ENCODE measurements at regions not wholly inside any gene's neighbourhood (a gene's known extent, or its start where the extent isn't known, plus 50 kb on each side); places are given as distances from the start of the nearest gene placed in this dataset.

- Histone ChIP-seq H3K4me3 (no peak overlapping the region), H3K27me3 (no peaks in the 10 kb centered on the region), H3K27ac (no peak overlapping the region), H3K4me1 (no peaks in the 10 kb centered on the region), H3K9me3 (no peaks in the 10 kb centered on the region), H3K36me3 (no peaks in the 10 kb centered on the region)
- 61 to 78% methylated on average over 3 of the region's 3 CpGs for WGBS, 2 donors
- TF ChIP-seq POLR2A (IDR thresholded peaks at IDR 0.05) (no peak), EP300 (IDR thresholded peaks at IDR 0.05) (no peak), POLR2AphosphoS5 (IDR thresholded peaks at IDR 0.05) (no peak), CTCF (IDR thresholded peaks at IDR 0.05) (no peak)
- DNase-seq (no peak), ATAC-seq (ENCODE audit: low FRiP score in 2 of 2) (no peak)
These were observed 231.5 kb upstream of the DIAPH2 start for GRCh38 chrX:96453139-96453538.

- ATAC-seq (ENCODE audit: low FRiP score in 2 of 2) (no peak), DNase-seq (no peak)
- Histone ChIP-seq H3K9me3 (no peaks in the 10 kb centered on the region), H3K4me3 (no peak overlapping the region), H3K36me3 (no peaks in the 10 kb centered on the region), H3K27me3 (no peaks in the 10 kb centered on the region), H3K27ac (no peak overlapping the region), H3K4me1 (no peaks in the 10 kb centered on the region)
- WGBS, 2 donors, result 76 to 96% methylated on average over 3 of the region's 3 CpGs
- TF ChIP-seq EP300 (IDR thresholded peaks at IDR 0.05) (no peak), CTCF (IDR thresholded peaks at IDR 0.05) (no peak), POLR2AphosphoS5 (IDR thresholded peaks at IDR 0.05) (no peak), POLR2A (IDR thresholded peaks at IDR 0.05) (no peak)
These were observed 229.6 kb upstream of the DIAPH2 start for GRCh38 chrX:96455078-96455477.

GRCh38 chrX:96464880-96465558 is 219.6 kb upstream of the DIAPH2 start:
- TF ChIP-seq EP300 (IDR thresholded peaks at IDR 0.05) (no peak), CTCF (IDR thresholded peaks at IDR 0.05) (no peak), POLR2A (IDR thresholded peaks at IDR 0.05) (no peak), POLR2AphosphoS5 (IDR thresholded peaks at IDR 0.05) (no peak)

GRCh38 chrX:96474029-96474740 is 210.5 kb upstream of the DIAPH2 start:
- H3K27me3 ChIP-seq, result no peaks in the 10 kb centered on the region
- DNase-seq (no peak), ATAC-seq (ENCODE audit: low FRiP score in 2 of 2) (no peak)
- no peaks in the 10 kb centered on the region for H3K4me1 ChIP-seq
- H3K4me3 ChIP-seq, result no peak overlapping the region
- no peak overlapping the region for H3K27ac ChIP-seq
- WGBS, 2 donors, result 50 to 54% methylated on average over 4 of the region's 4 CpGs
- H3K36me3 ChIP-seq, result no peaks in the 10 kb centered on the region
- TF ChIP-seq POLR2A (IDR thresholded peaks at IDR 0.05), result no peak
- H3K9me3 ChIP-seq, result no peaks in the 10 kb centered on the region

More at GRCh38 chrX:96464880-96465558, 219.6 kb upstream of the DIAPH2 start:
- no peaks in the 10 kb centered on the region for H3K36me3 ChIP-seq
- no peaks in the 10 kb centered on the region for H3K27me3 ChIP-seq
- ATAC-seq (ENCODE audit: low FRiP score in 2 of 2) (no peak), DNase-seq (no peak)
- 92 to 93% methylated on average over 15 of the region's 16 CpGs for WGBS, 2 donors
- H3K4me1 ChIP-seq, result no peaks in the 10 kb centered on the region
- no peak overlapping the region for H3K4me3 ChIP-seq
- H3K9me3 ChIP-seq, result no peaks in the 10 kb centered on the region
- H3K27ac ChIP-seq, result no peak overlapping the region

- TF ChIP-seq CTCF (IDR thresholded peaks at IDR 0.05), result no peak
- no peak for TF ChIP-seq POLR2A (IDR thresholded peaks at IDR 0.05)
- no peak for TF ChIP-seq EP300 (IDR thresholded peaks at IDR 0.05)
- no peak for TF ChIP-seq POLR2AphosphoS5 (IDR thresholded peaks at IDR 0.05)
These were observed 209.9 kb upstream of the DIAPH2 start for GRCh38 chrX:96474741-96475125.

More at GRCh38 chrX:96474741-96475125, 209.9 kb upstream of the DIAPH2 start:
- WGBS, 2 donors, result 97 to 100% methylated on average over 1 of the region's 1 CpG
- Histone ChIP-seq H3K27ac (no peak overlapping the region), H3K36me3 (no peaks in the 10 kb centered on the region), H3K4me3 (no peak overlapping the region), H3K9me3 (no peaks in the 10 kb centered on the region), H3K27me3 (no peaks in the 10 kb centered on the region), H3K4me1 (no peaks in the 10 kb centered on the region)
- no peak for DNase-seq
- no peak for ATAC-seq (ENCODE audit: low FRiP score in 2 of 2)
